DND-41 (cell line): ENCODE measurements at regions not wholly inside any gene's neighbourhood (a gene's known extent, or its start where the extent isn't known, plus 50 kb on each side); places are given as distances from the start of the nearest gene placed in this dataset.
"Not testable (repeated sequence)": the region's sequence is repeated elsewhere in the genome, so short reads cannot be mapped to it uniquely, and the experiment has no call there.

Source experiments
- ATAC-seq: fragments of 200-7000 bp; cut with Tn5 transposase; 3 replicates; pipeline ENCODE4 v1.9.1; 2021; ENCODE audit warnings: low read depth; ENCODE audit not compliant: insufficient read depth
- DNase-seq: peaks from one replicate; pipeline ENCODE4 v3.0.0-alpha.2; 2020
- H2AFZ ChIP-seq: 2 replicates; pipeline ENCODE4 v1.6.0; 2012; ENCODE audit warnings: low read depth, low read length
- H3K27ac ChIP-seq: 2 replicates; pipeline ENCODE4 v1.5.1; 2012; ENCODE audit warnings: low read length, inconsistent platforms
- H3K27me3 ChIP-seq: fragments of 200-600 bp; sonication (generic); 2 replicates; pipeline ENCODE4 v1.6.0; 2012; ENCODE audit warnings: low read length, mild to moderate bottlenecking, inconsistent platforms; ENCODE audit not compliant: insufficient read depth, poor library complexity
- H3K36me3 ChIP-seq: 2 replicates; pipeline ENCODE4 v1.5.1; 2012; ENCODE audit warnings: low read length, inconsistent platforms; ENCODE audit not compliant: insufficient read depth
- H3K4me1 ChIP-seq: 2 replicates; pipeline ENCODE4 v1.5.1; 2012; ENCODE audit warnings: mild to moderate bottlenecking, low read length; ENCODE audit not compliant: insufficient read depth
- H3K4me2 ChIP-seq: 2 replicates; pipeline ENCODE4 v1.6.0; 2012; ENCODE audit warnings: mild to moderate bottlenecking, moderate library complexity, low read length, inconsistent platforms; ENCODE audit not compliant: insufficient read depth
- H3K4me3 ChIP-seq, 2 experiments: fragments of 200-600 bp in 1 of 2; shearing (Covaris generic) in 1 of 2; 2 replicates each; pipeline ENCODE4 v1.5.1; 2012 to 2016; ENCODE audit warnings: inconsistent platforms in 2 of 2, low read length in 2 of 2, mild to moderate bottlenecking in 2 of 2, low read depth in 1 of 2, moderate library complexity in 1 of 2
- H3K79me2 ChIP-seq: 2 replicates; pipeline ENCODE4 v1.6.0; 2012; ENCODE audit warnings: low read length, inconsistent platforms; ENCODE audit not compliant: insufficient read depth
- H3K9ac ChIP-seq: 2 replicates; pipeline ENCODE4 v1.6.0; 2012; ENCODE audit warnings: low read depth, mild to moderate bottlenecking, inconsistent platforms, low read length, moderate library complexity
- H3K9me3 ChIP-seq: 2 replicates; pipeline ENCODE4 v1.5.1; 2012; ENCODE audit warnings: low read length, moderate library complexity, mild to moderate bottlenecking, inconsistent platforms; ENCODE audit not compliant: insufficient read depth, severe bottlenecking
- H4K20me1 ChIP-seq: 2 replicates; pipeline ENCODE4 v1.6.0; 2012; ENCODE audit warnings: low read length; ENCODE audit not compliant: insufficient read depth
- CTCF ChIP-seq: IDR thresholded peaks from 2 replicates; pipeline ENCODE4 v1.5.1; 2012; ENCODE audit warnings: borderline replicate concordance, low read length, moderate library complexity, mild to moderate bottlenecking; ENCODE audit not compliant: poor library complexity, severe bottlenecking; ENCODE audit errors: extremely low read depth
- EZH2 ChIP-seq: IDR thresholded peaks from 3 replicates; pipeline ENCODE4 v1.6.1; 2012; ENCODE audit warnings: borderline replicate concordance, low read depth, mild to moderate bottlenecking, moderate library complexity, low read length, inconsistent platforms; ENCODE audit not compliant: severe bottlenecking

GRCh38 chr6:27143474-27144026, 104.0 kb upstream of the PRSS16 start:
- H3K27me3 ChIP-seq = no peaks in the 10 kb centered on the region
- no peak for TF ChIP-seq EZH2
- TF ChIP-seq CTCF = no peak
- H2AFZ ChIP-seq = no peak overlapping the region
- peak overlapping the region; percentile 99 for H3K27ac ChIP-seq
- H3K36me3 ChIP-seq = peaks cover 5% of the 10 kb centered on the region; the same call in 1 of the 2 replicates
- peak overlapping the region in 1 of 2 experiments; percentile 64; a peak in 2 of 4 replicates for H3K4me3 ChIP-seq
- no peaks in the 10 kb centered on the region for H3K9me3 ChIP-seq
- H3K79me2 ChIP-seq = peaks cover 78% of the 10 kb centered on the region
- no peaks in the 10 kb centered on the region for H4K20me1 ChIP-seq
- peak overlapping the region; percentile 64 for H3K4me2 ChIP-seq
- peak overlapping the region; percentile 94 for H3K9ac ChIP-seq
- H3K4me1 ChIP-seq = peaks cover 59% of the 10 kb centered on the region
- no peak for ATAC-seq
- DNase-seq = no peak

- no peak for TF ChIP-seq CTCF
- TF ChIP-seq EZH2 = no peak
- H4K20me1 ChIP-seq = no peaks in the 10 kb centered on the region
- ATAC-seq (no peak), DNase-seq (peak; percentile 60)
- H3K9ac ChIP-seq = peak overlapping the region; percentile 94
- peak overlapping the region; percentile 99 for H3K27ac ChIP-seq
- no peaks in the 10 kb centered on the region for H3K27me3 ChIP-seq
- no peak overlapping the region for H2AFZ ChIP-seq
- H3K79me2 ChIP-seq = peaks cover 70% of the 10 kb centered on the region
- no peaks in the 10 kb centered on the region for H3K9me3 ChIP-seq
- H3K4me2 ChIP-seq = peak overlapping the region; percentile 64
- peaks cover 66% of the 10 kb centered on the region for H3K4me1 ChIP-seq
- no peaks in the 10 kb centered on the region; the same call in 1 of the 2 replicates for H3K36me3 ChIP-seq
- peak overlapping the region; percentile 45 to 64; a peak in 3 of 4 replicates for H3K4me3 ChIP-seq
These were observed 102.8 kb upstream of the PRSS16 start for GRCh38 chr6:27144740-27145079.

GRCh38 chr6:27145731-27146455, 101.6 kb upstream of the PRSS16 start:
- ATAC-seq (peak; percentile 53), DNase-seq (peak; percentile 90)
- peaks cover 61% of the 10 kb centered on the region for H3K79me2 ChIP-seq
- H2AFZ ChIP-seq = no peak overlapping the region
- H3K4me1 ChIP-seq = peaks cover 68% of the 10 kb centered on the region
- H3K36me3 ChIP-seq = no peaks in the 10 kb centered on the region; the same call in 1 of the 2 replicates
- no peaks in the 10 kb centered on the region for H3K9me3 ChIP-seq
- peak overlapping the region; percentile 64 for H3K4me2 ChIP-seq
- H4K20me1 ChIP-seq = no peaks in the 10 kb centered on the region
- H3K9ac ChIP-seq = peak overlapping the region; percentile 94
- H3K27me3 ChIP-seq = no peaks in the 10 kb centered on the region
- peak overlapping the region; percentile 99 for H3K27ac ChIP-seq
- TF ChIP-seq CTCF (no peak), EZH2 (no peak)
- H3K4me3 ChIP-seq = peak overlapping the region; percentile 45 to 64

GRCh38 chr6:27146456-27146705, 101.1 kb upstream of the PRSS16 start:
- H2AFZ ChIP-seq, H3K36me3 ChIP-seq, H3K9me3 ChIP-seq, ATAC-seq, H3K27me3 ChIP-seq, H4K20me1 ChIP-seq, DNase-seq: not testable (repeated sequence)
- Histone ChIP-seq H3K4me2 (peak overlapping the region; percentile 64), H3K9ac (peak overlapping the region; percentile 94), H3K4me3 (peak overlapping the region; percentile 45 to 64; a peak in 3 of 4 replicates), H3K4me1 (peaks cover 66% of the 10 kb centered on the region), H3K27ac (peak overlapping the region; percentile 99), H3K79me2 (peaks cover 56% of the 10 kb centered on the region)
